ENCODE measurements at regions not wholly inside any gene's neighbourhood (a gene's known extent, or its start where the extent isn't known, plus 50 kb on each side); places are given as distances from the start of the nearest gene placed in this dataset. TPM values are rescaled to one million over a fixed set of nuclear protein-coding genes. Genes with fewer than 3 reads are reported as not detected.

DNA sequence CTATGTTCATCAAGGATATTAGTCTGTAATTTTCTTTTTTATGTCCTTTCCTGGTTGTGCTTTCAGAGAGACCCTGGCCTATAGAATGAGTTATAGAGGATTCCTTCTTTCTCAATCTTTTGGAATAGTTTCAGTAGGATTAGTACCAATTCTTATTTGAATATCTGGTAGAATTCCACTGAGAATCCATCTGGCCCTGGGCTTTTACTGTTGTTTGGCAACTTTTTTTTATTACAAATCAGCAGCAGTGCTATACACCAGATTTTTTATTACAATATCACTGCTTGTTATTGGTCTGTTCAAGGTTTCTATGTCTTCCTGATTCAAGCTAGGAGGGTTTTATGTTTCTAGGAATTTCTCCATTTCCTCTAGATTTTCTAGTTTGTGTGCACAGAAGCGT is 50.0 kb upstream of the NRSN1 start:
- Histone ChIP-seq H3K27me3 (ENCODE audit: control insufficient read depth in 1 of 2, insufficient read depth in 1 of 2, low read length in 2 of 2) (no peaks in the 10 kb centered on the region), H3K4me1 (ENCODE audit: control insufficient read depth, insufficient read depth, low read depth, low read length) (no peaks in the 10 kb centered on the region), H3K9ac (ENCODE audit: low read length) (no peak overlapping the region), H3K36me3 (ENCODE audit: control insufficient read depth in 1 of 2, insufficient read depth in 2 of 2, low read depth in 1 of 2, low read length in 2 of 2) (no peaks in the 10 kb centered on the region), H3K4me3 (ENCODE audit: insufficient read depth in 1 of 2, low read depth in 1 of 2, low read length in 2 of 2) (no peak overlapping the region), H3K4ac (ENCODE audit: low read depth in 1 of 2, low read length in 2 of 2) (no peak overlapping the region), H3K9me3 (ENCODE audit: control insufficient read depth, low read length) (no peaks in the 10 kb centered on the region), H2BK12ac (ENCODE audit: low read length in 2 of 2) (no peak overlapping the region), H2BK120ac (ENCODE audit: low read depth, low read length) (no peak overlapping the region), H2AK5ac (ENCODE audit: low read length, severe bottlenecking) (no peak overlapping the region), H3K23ac (ENCODE audit: low read length in 2 of 2) (no peak overlapping the region), H3K79me1 (replicated peaks; ENCODE audit: low read length, poor library complexity, severe bottlenecking) (no peaks in the 10 kb centered on the region), H2AFZ (ENCODE audit: low read depth, low read length) (no peak overlapping the region), H2BK15ac (ENCODE audit: low read depth, poor library complexity, severe bottlenecking) (no peak overlapping the region), H3K14ac (ENCODE audit: low read length in 2 of 2) (no peak overlapping the region), H2BK5ac (ENCODE audit: low read depth, low read length, poor library complexity, severe bottlenecking) (no peak overlapping the region), H3K18ac (ENCODE audit: low read depth in 1 of 2, low read length in 2 of 2) (no peak overlapping the region), H4K8ac (ENCODE audit: low read length) (no peak overlapping the region), H3K4me2 (ENCODE audit: low read length, poor library complexity, severe bottlenecking) (no peak overlapping the region), H3K27ac (ENCODE audit: low read length, poor library complexity, severe bottlenecking) (no peak overlapping the region), H4K91ac (ENCODE audit: low read length) (no peak overlapping the region)
- WGBS: no CpG with 5 or more reads among the region's 1 CpG
- no peak for DNase-seq

Small RNAs in the stretch of these regions (small RNA-seq; reads per million reads assigned to genes)
- gene AL133270.1 (ENCODE audit: low read depth) (not detected), gene RNU6-1060P (ENCODE audit: low read depth) (not detected), gene SPTLC1P2 (ENCODE audit: low read depth) (not detected)
